Mesendoderm (in vitro differentiated cells): ENCODE measurements at regions not wholly inside any gene's neighbourhood (a gene's known extent, or its start where the extent isn't known, plus 50 kb on each side); places are given as distances from the start of the nearest gene placed in this dataset.

Source experiments
- DNase-seq: peaks from one replicate; pipeline ENCODE4 v3.0.0; 2013
- H2AK5ac ChIP-seq: 2 replicates; pipeline ENCODE4 v1.6.1; 2013; ENCODE audit warnings: low read length, inconsistent platforms
- H2BK120ac ChIP-seq: 2 replicates; pipeline ENCODE4 v1.6.1; 2013; ENCODE audit warnings: low read depth, mild to moderate bottlenecking, low read length, moderate library complexity, mixed read lengths
- H2BK15ac ChIP-seq: replicated peaks from 2 replicates; pipeline ENCODE4 v1.6.1; 2013; ENCODE audit warnings: low read depth, mild to moderate bottlenecking, moderate library complexity
- H2BK5ac ChIP-seq: 2 replicates; pipeline ENCODE4 v1.6.1; 2013; ENCODE audit warnings: low read length, inconsistent platforms
- H3K18ac ChIP-seq: 2 replicates; pipeline ENCODE4 v1.6.1; 2013; ENCODE audit warnings: mild to moderate bottlenecking, low read length, mixed read lengths
- H3K23ac ChIP-seq: one replicate; pipeline ENCODE4 v1.6.1; 2013; ENCODE audit warnings: low read length
- H3K27ac ChIP-seq: 2 replicates; pipeline ENCODE4 v1.5.1; 2013; ENCODE audit warnings: low read depth, mild to moderate bottlenecking, inconsistent platforms, low read length, moderate library complexity
- H3K27me3 ChIP-seq: 2 replicates; pipeline ENCODE4 v1.6.1; 2013; ENCODE audit warnings: low read length, control low read depth, mild to moderate bottlenecking, inconsistent platforms; ENCODE audit not compliant: insufficient read depth, poor library complexity
- H3K36me3 ChIP-seq: 2 replicates; pipeline ENCODE4 v1.6.1; 2013; ENCODE audit warnings: low read length, inconsistent platforms; ENCODE audit not compliant: control insufficient read depth, insufficient read depth
- H3K4ac ChIP-seq: one replicate; pipeline ENCODE4 v1.6.1; 2013; ENCODE audit warnings: low read depth, mild to moderate bottlenecking, low read length, moderate library complexity
- H3K4me1 ChIP-seq: 2 replicates; pipeline ENCODE4 v1.6.1; 2013; ENCODE audit warnings: low read depth, low read length, inconsistent platforms; ENCODE audit not compliant: control insufficient read depth
- H3K4me2 ChIP-seq: 2 replicates; pipeline ENCODE4 v1.6.1; 2013; ENCODE audit warnings: low read length
- H3K4me3 ChIP-seq: 2 replicates; pipeline ENCODE4 v1.5.1; 2013; ENCODE audit warnings: mild to moderate bottlenecking, low read length
- H3K56ac ChIP-seq: one replicate; pipeline ENCODE4 v1.6.1; 2013; ENCODE audit warnings: low read length
- H3K79me1 ChIP-seq: 2 replicates; pipeline ENCODE4 v1.6.1; 2013; ENCODE audit warnings: low read length, inconsistent platforms
- H3K79me2 ChIP-seq: 2 replicates; pipeline ENCODE4 v1.6.1; 2013; ENCODE audit warnings: mild to moderate bottlenecking, low read length; ENCODE audit not compliant: control insufficient read depth, insufficient read depth
- H3K9ac ChIP-seq: 2 replicates; pipeline ENCODE4 v1.6.1; 2013; ENCODE audit warnings: low read length, inconsistent platforms
- H4K5ac ChIP-seq: one replicate; pipeline ENCODE4 v1.6.1; 2013; ENCODE audit warnings: low read length
- H4K8ac ChIP-seq: one replicate; pipeline ENCODE4 v1.6.1; 2013; ENCODE audit warnings: low read depth, mild to moderate bottlenecking, control low read depth, low read length, moderate library complexity
- whole genome bisulfite sequencing: extraction: QIAGEN DNeasy Blood & Tissue Kit; methylation state at CpG from one replicate; pipeline ENCODE4 v1.1.7; 2013; ENCODE audit warnings: low lambda C conversion rate, missing lambda C conversion rate; ENCODE audit not compliant: insufficient coverage; ENCODE audit errors: extremely low coverage; 5-methylcytosine and 5-hydroxymethylcytosine counted together

GRCh38 chr16:63606778-63607177, 1515.1 kb downstream of the CDH11 start:
- DNase-seq = no peak
- WGBS = no CpG with 5 or more reads among the region's 1 CpG
- H3K18ac ChIP-seq = no peak overlapping the region
- H3K36me3 ChIP-seq = no peaks in the 10 kb centered on the region
- H3K79me2 ChIP-seq = no peaks in the 10 kb centered on the region
- no peaks in the 10 kb centered on the region for H3K4me1 ChIP-seq
- no peak overlapping the region for H4K5ac ChIP-seq
- no peak overlapping the region for H3K23ac ChIP-seq
- H2BK120ac ChIP-seq = no peak overlapping the region
- H3K9ac ChIP-seq = no peak overlapping the region
- no peaks in the 10 kb centered on the region for H3K79me1 ChIP-seq
- no peak overlapping the region for H3K4ac ChIP-seq
- H3K27me3 ChIP-seq = no peaks in the 10 kb centered on the region
- no peak overlapping the region for H2BK5ac ChIP-seq
- H3K27ac ChIP-seq = no peak overlapping the region
- no peak overlapping the region for H3K4me3 ChIP-seq
- no peak overlapping the region for H3K4me2 ChIP-seq
- H2BK15ac ChIP-seq = no peak overlapping the region
- no peak overlapping the region for H2AK5ac ChIP-seq
- no peak overlapping the region for H4K8ac ChIP-seq
- H3K56ac ChIP-seq = no peak overlapping the region

GRCh38 chr16:63602206-63602927, 1519.5 kb downstream of the CDH11 start:
- H3K36me3 ChIP-seq = no peaks in the 10 kb centered on the region
- DNase-seq = no peak
- H3K4ac ChIP-seq = no peak overlapping the region
- H3K79me2 ChIP-seq = no peaks in the 10 kb centered on the region
- H3K27me3 ChIP-seq = no peaks in the 10 kb centered on the region
- H3K23ac ChIP-seq = no peak overlapping the region
- no peak overlapping the region for H3K56ac ChIP-seq
- H2BK5ac ChIP-seq = no peak overlapping the region
- no peak overlapping the region for H2AK5ac ChIP-seq
- no peaks in the 10 kb centered on the region for H3K79me1 ChIP-seq
- H2BK120ac ChIP-seq = no peak overlapping the region
- H2BK15ac ChIP-seq = no peak overlapping the region
- 100% methylated on average over 2 of the region's 3 CpGs for WGBS
- no peak overlapping the region for H3K9ac ChIP-seq
- no peak overlapping the region for H3K18ac ChIP-seq
- H3K4me3 ChIP-seq = no peak overlapping the region
- H3K27ac ChIP-seq = no peak overlapping the region
- H4K5ac ChIP-seq = no peak overlapping the region
- H3K4me1 ChIP-seq = no peaks in the 10 kb centered on the region
- no peak overlapping the region for H3K4me2 ChIP-seq
- no peak overlapping the region for H4K8ac ChIP-seq

- H3K79me2 ChIP-seq = no peaks in the 10 kb centered on the region
- H3K27ac ChIP-seq = no peak overlapping the region
- no peaks in the 10 kb centered on the region for H3K36me3 ChIP-seq
- no peaks in the 10 kb centered on the region for H3K4me1 ChIP-seq
- no peak for DNase-seq
- no peak overlapping the region for H2BK120ac ChIP-seq
- H2AK5ac ChIP-seq = no peak overlapping the region
- no peak overlapping the region for H3K9ac ChIP-seq
- H3K18ac ChIP-seq = no peak overlapping the region
- no peak overlapping the region for H3K4me3 ChIP-seq
- H3K56ac ChIP-seq = no peak overlapping the region
- no peak overlapping the region for H2BK15ac ChIP-seq
- H2BK5ac ChIP-seq = no peak overlapping the region
- no peak overlapping the region for H3K4ac ChIP-seq
- no peak overlapping the region for H4K8ac ChIP-seq
- no CpG with 5 or more reads among the region's 1 CpG for WGBS
- H3K79me1 ChIP-seq = no peaks in the 10 kb centered on the region
- no peaks in the 10 kb centered on the region for H3K27me3 ChIP-seq
- no peak overlapping the region for H3K4me2 ChIP-seq
- H3K23ac ChIP-seq = no peak overlapping the region
- H4K5ac ChIP-seq = no peak overlapping the region
These were observed 1525.1 kb downstream of the CDH11 start for GRCh38 chr16:63596716-63597115.

GRCh38 chr16:63592852-63593251, 1529.0 kb downstream of the CDH11 start:
- Histone ChIP-seq H3K4me3 (no peak overlapping the region), H4K5ac (no peak overlapping the region), H3K18ac (no peak overlapping the region), H3K56ac (no peak overlapping the region), H2BK5ac (no peak overlapping the region), H4K8ac (no peak overlapping the region), H3K27ac (no peak overlapping the region), H3K27me3 (no peaks in the 10 kb centered on the region), H3K4me1 (no peaks in the 10 kb centered on the region), H3K36me3 (no peaks in the 10 kb centered on the region), H3K79me2 (no peaks in the 10 kb centered on the region), H3K23ac (no peak overlapping the region), H3K4ac (no peak overlapping the region), H3K79me1 (no peaks in the 10 kb centered on the region), H3K9ac (no peak overlapping the region), H2BK120ac (no peak overlapping the region), H3K4me2 (no peak overlapping the region), H2BK15ac (no peak overlapping the region), H2AK5ac (no peak overlapping the region)
- no CpG with 5 or more reads among the region's 3 CpGs for WGBS
- DNase-seq = no peak

GRCh38 chr16:63581570-63581969, 1540.3 kb downstream of the CDH11 start:
- H3K4ac ChIP-seq = no peak overlapping the region
- no peak overlapping the region for H3K9ac ChIP-seq
- H3K27ac ChIP-seq = no peak overlapping the region
- no CpG with 5 or more reads among the region's 5 CpGs for WGBS
- H2AK5ac ChIP-seq = no peak overlapping the region
- no peaks in the 10 kb centered on the region for H3K36me3 ChIP-seq
- H3K79me1 ChIP-seq = no peaks in the 10 kb centered on the region
- H3K23ac ChIP-seq = no peak overlapping the region
- H4K8ac ChIP-seq = no peak overlapping the region
- H4K5ac ChIP-seq = no peak overlapping the region
- H2BK5ac ChIP-seq = no peak overlapping the region
- no peak overlapping the region for H2BK120ac ChIP-seq
- no peaks in the 10 kb centered on the region for H3K79me2 ChIP-seq
- H3K27me3 ChIP-seq = no peaks in the 10 kb centered on the region
- no peak overlapping the region for H3K18ac ChIP-seq
- DNase-seq = no peak
- H3K4me3 ChIP-seq = no peak overlapping the region
- H3K56ac ChIP-seq = no peak overlapping the region
- no peak overlapping the region for H2BK15ac ChIP-seq
- no peak overlapping the region for H3K4me2 ChIP-seq
- H3K4me1 ChIP-seq = no peaks in the 10 kb centered on the region

- no peaks in the 10 kb centered on the region for H3K79me1 ChIP-seq
- no peaks in the 10 kb centered on the region for H3K79me2 ChIP-seq
- H2BK5ac ChIP-seq = no peak overlapping the region
- H3K23ac ChIP-seq = no peak overlapping the region
- no peaks in the 10 kb centered on the region for H3K36me3 ChIP-seq
- H4K5ac ChIP-seq = no peak overlapping the region
- WGBS = no CpG with 5 or more reads among the region's 1 CpG
- H3K4me2 ChIP-seq = no peak overlapping the region
- no peaks in the 10 kb centered on the region for H3K4me1 ChIP-seq
- H3K4me3 ChIP-seq = no peak overlapping the region
- H3K27me3 ChIP-seq = no peaks in the 10 kb centered on the region
- H3K56ac ChIP-seq = no peak overlapping the region
- H2AK5ac ChIP-seq = no peak overlapping the region
- H2BK15ac ChIP-seq = no peak overlapping the region
- H2BK120ac ChIP-seq = no peak overlapping the region
- H3K4ac ChIP-seq = no peak overlapping the region
- no peak overlapping the region for H3K18ac ChIP-seq
- no peak overlapping the region for H3K27ac ChIP-seq
- no peak overlapping the region for H3K9ac ChIP-seq
- DNase-seq = no peak
- H4K8ac ChIP-seq = no peak overlapping the region
These were observed 1542.6 kb upstream of the CDH8 start for GRCh38 chr16:63578791-63579190.
